CD4-positive, alpha-beta T cell treated with Interleukin-4 for 1 hour (primary cell): ENCODE measurements at regions not wholly inside any gene's neighbourhood (a gene's known extent, or its start where the extent isn't known, plus 50 kb on each side); places are given as distances from the start of the nearest gene placed in this dataset.

ENCODE experiments used
- DNase-seq, 2 donors: peaks; one replicate each; pipeline ENCODE4 v3.0.0-alpha.2; 2020 to 2022

DNA sequence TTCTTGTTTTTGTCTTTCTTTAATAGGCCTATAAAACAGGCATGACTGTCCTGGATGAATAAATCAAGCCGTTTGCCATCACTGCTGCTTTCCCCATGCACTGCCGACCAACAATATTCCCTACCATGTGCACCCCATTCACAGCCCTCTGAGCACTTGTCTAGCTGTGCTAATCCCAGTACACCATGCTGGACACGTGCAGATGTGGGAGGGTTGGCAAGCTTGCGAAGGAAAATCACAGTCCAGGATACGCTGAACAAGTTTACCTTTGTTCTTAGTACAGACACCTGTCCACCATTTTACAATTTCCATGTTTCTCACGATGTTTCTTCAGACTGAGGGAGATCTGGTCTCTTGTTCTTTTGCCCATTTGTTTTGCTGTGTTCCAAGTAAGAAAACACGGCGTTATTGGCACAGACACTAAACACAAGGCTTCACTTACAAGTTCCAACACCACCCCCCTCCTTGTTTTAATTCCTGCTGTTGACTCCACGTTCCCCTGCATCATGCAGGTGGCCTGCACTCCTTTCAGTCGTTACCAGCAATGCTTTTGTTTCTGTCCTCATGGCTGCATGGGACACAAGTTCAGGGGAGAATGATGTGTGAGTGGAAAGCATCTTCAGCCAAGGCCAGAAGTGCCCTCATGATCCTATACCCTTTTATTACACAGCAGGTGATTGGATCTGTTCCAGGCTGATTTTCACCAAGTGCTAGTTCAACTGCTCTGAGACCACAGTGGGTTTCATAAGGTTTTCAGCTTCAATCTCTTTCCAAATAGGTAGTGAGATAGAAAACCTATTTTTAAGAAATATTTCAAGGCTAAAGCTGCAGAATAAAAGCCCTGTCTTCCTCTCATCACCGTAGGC, 608.9 kb downstream of the IRX1 start:
- no peak for DNase-seq

DNA sequence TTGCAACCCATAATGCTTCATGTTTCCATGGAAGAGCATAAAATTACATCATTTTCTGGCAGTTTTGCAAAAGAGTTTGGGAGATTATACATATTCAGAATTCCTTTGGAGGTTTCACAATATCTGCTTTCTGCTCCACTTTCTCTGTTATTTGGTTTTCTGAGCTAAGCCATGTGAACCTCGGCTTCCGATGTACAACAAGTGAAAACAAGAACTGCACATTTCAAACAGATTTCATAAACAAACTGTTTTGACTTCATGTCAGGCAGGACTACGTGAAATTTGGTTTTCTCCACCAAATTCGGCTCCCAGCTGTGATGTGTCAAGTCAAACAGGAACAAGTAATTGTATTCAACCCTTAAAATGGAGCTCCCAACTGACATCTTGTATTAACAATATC, 609.8 kb downstream of the IRX1 start:
- DNase-seq = no peak

DNA sequence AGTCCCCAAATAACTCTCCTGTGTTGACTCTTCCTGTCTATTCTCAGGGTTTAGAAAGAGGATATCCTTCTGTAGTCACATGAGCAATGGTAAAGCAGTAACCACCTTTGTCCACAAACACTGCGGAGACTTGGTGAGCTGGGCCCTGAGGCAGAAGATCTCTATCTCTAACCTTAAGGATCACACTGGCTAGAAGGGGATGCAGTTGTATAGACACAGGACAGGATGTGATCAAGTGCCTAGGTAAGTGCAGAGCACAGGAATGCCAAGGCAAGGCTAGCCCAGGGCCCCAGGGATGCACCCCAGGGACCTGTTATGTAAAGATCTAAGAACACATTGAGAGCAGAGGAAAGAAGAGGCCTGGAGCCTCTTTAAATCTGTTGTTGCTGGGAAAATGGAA, 610.5 kb downstream of the IRX1 start:
- no peak for DNase-seq

DNA sequence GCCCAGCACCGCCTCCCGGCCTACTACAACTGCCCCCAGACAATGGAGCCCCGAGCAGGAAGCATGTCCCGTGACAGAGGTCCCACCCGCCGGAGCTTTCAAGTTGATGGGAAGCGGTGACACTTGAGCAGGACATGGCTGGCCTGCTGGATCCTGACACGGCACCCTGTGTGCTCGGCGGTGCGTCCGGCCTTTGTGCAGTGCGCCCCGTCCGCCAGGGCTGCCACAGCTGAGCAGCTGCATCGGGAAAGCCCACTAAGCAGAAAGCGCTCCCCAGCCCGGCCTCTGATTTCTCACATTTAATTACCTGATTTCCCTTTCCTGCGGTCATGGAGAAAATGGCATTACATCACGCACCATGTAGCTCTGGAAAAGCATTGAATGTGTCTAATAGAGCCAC, 611.9 kb downstream of the IRX1 start:
- no peak for DNase-seq

DNA sequence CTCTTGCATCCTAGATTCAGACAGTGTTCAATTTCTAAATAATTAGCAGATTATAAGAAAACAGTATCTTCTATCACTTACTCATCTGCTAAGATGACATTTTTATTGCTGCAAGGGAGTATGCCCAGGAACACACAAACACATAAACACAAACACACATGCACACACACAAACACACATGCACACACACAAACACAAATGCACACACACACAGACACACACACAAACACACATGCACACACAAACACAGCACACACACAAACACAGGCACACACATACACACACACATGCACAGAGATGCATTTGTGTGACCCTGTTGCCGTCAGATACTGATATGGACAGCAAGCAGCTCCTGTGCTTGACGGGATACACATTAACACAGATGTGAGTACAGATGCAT, 612.9 kb downstream of the IRX1 start:
- no peak for DNase-seq

DNA sequence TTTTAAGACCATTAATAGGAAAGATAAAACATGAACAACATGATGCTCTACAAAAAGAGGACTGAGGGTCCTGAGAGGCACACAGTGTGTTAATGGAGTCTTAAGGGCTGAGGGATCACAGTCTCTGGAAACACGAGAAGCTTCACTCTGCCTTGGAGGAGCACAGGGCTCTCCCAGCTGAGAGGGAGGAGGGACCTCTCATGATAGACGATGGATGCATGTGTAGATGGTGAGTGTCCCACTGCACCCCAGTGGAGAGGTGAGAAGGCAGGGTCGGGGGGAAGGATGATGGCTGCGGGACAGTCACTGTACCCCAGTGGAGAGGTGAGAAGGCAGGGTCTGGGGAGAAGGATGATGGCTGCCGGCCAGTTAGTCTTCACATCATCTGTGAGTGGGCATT, 613.4 kb downstream of the IRX1 start:
- no peak for DNase-seq

DNA sequence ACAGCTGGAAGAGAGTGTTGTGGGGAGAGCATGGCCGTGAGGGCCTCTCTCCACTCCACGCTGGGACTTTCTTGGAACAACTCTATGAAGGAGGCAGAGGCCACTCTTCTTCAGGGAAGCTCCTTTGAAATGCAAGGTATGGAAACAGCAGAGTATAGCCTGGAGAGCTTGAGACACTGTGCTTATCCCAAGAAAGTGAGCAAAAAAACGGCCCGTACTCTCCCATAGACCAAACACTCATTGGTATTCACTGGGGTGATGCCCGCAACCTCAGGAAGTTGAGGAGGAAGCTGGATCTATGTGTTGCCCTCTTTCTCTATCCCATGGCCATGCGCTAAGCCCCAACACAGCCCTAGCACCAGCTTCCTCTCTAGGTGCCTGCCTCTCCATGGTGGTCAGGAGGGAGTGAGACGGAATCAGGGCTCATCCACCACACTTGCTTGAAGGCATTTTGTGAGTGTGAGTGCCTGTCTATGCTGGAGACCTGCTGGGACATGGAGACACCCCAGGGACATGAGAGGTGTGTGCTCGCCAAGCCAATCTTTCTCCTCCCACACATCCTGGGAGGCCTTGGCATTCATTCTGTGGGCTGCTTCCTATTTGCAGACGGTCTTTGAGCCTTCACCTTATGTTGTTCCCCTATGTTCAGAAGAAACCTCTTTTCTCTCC, 616.6 kb downstream of the IRX1 start:
- no peak for DNase-seq

DNA sequence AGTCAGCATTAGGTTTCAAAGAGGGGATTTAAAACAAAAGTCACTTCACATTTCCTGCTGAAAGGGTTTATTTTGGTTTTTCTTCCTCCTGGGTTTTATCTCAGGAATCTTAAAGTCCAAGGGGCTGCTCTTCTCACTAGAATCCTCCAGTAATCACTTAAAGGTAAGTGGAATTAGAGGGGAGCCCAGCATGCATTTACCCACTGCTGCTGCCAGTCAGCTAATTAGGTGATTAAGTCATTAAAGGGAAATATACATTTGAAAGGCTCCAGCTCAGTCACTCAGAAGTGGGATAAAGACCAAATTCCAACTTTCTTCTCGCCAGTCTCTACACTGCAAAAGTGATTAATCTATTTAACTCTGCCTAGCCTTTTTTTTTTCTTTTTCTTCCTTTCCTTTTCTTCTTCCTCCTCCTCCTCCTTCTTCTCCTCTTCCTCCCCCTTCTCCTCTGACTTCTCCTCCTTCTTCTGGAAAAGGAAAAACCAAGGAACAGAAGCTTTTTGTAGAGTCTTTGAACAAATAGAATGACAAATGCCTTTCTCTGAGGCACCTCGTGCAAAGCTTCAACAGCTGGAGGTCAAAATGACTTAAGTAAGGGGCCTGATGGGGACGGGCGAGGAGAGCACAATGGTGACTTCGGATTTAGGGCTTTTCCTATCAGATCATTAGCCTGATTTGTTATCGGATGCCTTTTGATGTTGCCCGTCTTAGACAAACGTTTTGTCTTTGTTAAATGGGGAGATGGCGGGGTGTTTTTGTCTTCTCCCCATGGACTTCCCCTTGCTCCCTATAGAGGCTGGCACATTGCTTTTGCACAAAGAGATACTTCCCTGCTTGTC, 617.6 kb downstream of the IRX1 start:
- DNase-seq = no peak

DNA sequence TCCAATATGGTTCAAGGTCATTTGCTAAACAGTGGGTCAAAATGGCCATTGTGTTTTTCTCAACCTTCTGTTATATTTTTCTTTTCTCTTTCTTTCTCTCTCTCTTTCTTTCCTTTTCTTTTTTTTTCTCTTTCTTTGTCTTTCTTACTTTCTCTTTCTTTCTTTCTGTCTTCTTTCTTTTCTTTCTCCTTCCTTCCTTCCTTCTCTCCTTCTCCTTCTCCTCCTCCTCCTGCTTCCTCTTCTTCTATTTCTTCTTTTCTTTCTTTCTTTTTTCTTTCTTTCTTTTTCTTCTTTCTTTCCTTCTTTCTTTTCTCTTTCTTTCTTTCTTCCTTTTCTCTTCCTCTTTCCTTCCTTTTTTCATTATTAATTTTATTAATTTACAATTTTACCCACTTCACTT, 619.5 kb downstream of the IRX1 start:
- DNase-seq = no peak

DNA sequence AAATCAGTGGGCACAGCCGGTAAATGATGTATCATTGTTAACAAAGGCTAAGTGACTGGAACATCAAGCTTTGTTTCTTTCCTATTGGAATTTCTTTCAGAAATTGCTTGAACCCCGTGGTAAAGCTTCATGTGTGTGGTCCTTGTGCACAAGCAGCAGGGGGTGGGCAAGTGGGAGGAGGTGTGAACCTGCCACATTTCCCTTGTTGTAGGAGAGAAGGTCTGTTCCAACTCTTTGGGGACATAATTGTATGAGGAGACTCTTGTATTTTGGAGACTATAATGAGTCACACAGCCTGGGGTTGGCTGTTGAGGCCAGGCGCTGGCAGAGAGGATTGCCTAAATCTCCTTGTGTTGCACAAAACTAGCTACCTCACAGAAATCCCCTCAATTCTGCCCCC, 620.5 kb downstream of the IRX1 start:
- no peak for DNase-seq

DNA sequence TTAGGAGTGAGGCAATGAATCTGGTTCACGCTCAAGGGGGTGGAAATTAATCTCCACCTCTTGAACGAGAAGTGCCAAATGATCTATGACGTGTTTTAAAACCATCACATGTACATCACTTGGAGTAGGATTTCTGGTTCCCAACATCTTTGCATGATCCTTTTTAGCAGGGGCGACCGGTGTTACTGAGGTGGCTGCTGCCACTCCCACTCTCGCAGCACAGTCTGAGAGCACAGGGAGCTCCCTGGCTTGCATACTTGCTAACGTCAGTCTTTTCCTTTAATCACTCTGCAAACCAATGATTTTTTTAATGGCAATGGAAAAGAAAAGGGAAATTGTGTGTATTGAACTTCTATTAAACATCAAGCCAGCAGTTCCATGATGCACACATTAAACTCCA, 624.4 kb downstream of the IRX1 start:
- DNase-seq = no peak

DNA sequence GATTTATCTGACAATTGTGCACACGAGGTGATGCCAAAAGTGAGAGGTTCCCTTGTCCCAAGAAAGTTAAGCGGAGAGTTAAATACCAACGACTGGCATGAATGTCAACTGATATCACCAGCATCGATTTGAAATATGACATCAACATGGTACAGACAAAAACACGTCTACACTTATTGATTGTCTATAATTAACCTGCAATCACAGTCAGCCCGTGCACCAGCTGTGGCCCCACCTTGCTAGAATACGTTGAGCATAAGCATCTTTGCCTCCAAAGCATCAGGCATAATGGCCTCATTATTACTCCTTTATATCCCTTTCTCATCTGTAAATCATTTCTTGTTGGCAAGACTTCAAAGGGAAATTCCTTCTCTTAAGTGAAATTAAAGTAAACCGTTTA, 625.4 kb downstream of the IRX1 start:
- DNase-seq = no peak

DNA sequence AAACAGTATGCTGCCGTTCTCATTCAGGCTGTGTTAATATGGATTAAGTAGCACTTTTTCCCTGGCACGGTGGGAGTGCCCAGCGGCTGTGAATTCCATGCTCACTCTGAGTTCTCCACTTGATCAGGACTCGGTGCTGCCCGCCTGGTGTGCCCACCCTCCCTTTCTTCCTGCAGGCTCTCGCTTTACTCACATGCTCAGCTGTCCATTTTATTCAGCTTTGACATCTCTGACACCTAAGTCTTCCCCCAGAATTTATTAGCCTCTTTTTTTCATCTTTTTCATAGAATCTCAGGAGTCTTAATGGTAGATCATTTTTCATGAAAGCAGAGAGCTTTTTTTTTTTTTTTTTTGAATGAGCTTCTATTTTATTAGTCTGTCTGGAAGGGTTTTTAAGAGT, 626.5 kb downstream of the IRX1 start:
- DNase-seq = no peak

DNA sequence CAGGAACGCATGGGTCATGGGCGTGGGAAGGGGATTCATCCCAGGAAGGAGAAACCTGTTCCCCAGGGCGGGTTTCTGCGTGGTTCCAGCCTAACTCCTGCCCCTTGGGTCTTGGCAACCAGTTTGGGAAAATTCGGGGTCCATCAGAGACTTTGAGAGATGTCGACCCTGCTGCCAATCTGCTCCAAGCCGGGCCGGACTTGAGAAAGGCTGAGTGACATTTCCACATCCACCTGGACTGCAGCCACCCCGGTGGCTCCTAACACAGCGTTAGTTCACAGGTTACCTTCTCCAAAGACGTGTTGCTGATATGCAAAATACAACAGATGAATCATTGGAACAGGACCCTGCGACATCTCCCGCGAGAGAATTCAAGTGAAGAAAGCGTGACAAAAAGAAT, 627.2 kb downstream of the IRX1 start:
- no peak for DNase-seq

DNA sequence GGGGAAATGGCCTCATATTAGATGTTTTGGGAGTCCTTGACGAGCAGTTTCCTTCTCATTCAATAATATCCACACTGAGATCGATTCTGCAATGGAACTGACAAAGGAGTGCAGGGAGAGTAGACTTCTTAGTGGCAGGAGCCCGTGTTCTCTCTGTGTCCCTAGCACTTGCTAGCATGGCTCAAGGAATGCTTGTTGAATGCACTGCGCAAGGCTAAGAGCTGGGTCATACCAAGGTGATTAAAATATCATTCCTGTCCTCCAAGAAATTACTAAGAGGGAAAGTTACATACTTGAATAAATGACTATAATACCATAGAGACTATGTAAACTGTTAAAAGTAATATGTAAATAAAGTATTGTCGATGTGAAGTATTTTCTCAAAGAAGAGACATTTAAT, 630.1 kb downstream of the IRX1 start:
- no peak for DNase-seq

DNA sequence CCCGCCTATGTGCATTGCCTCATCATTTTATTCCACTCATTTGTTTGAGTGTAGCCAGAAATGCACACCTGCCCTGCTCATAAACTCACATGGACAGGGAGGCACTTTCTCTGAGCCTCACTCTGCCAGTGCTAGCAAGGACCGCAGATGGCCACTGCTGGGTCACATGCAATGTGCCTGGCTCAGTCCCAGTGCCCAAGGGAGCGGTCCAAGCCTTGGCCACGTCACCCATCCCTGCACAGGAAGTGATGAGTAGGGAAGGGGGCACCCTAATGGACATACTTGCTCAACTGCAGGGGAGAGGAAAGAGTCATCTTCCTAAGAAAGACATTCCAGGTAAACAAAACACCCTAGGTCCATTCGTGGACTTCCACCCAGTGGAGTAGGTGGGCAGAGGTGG, 630.9 kb downstream of the IRX1 start:
- DNase-seq = no peak

DNA sequence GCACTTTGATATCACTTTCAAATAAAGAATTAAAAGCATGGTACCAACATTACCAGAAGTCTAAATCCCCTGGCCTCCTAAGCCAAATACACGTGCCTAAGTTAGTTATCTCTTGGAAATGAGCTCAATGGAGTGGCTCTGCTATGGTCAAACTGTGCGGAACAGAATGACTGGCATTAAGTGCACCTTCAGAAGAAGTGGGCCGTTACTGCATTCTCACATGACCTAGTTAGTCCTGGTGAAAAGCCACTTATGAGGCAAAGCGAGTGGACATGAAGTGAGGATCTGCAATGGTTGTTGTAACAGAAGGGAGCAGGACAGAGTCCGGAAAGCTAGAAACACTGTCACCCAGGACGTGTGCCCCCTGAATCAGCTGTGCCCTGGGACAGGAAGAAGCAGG, 633.1 kb downstream of the IRX1 start:
- DNase-seq = no peak

DNA sequence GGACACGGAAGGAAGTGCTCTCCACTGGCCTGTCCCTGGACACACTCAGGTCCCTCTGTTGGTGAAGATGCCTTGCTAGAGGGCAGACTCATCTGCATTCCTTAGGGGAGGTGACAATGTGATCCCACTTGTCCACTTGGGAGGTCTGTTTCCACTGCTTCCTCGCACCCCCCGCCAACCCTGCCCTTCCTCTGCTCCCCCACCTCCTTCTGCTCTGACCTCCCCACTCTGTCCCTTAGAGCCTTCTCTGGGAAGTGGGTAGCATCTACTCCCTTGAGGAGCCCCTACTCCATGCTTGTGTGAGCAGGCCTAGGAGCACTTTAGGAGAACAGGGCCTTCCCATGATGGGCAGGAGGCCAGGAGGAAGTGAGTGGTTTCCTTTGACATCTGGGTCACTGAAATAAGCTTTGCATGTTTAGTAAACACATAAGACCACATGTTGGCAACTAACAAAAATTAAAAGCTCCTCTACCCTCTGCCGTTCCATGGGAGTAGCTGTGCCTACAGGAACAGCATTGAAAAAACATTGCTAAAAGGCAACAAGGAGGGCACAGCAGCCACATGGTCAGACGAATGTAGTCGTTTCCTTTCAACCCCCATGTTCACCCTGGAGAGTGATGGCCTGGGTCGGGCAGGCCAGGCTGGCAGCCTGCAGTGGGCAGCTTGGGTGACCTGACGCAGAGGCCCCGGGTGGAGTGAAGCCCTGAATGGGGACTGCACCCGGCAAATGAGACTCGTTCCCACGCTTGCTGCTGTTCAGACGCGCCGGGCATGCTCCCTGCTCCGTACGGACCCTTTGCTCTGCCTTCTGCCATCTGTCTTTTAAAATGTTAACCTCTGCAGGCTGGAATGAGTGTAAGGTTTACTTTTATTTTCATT, 634.0 kb downstream of the IRX1 start:
- no peak for DNase-seq

DNA sequence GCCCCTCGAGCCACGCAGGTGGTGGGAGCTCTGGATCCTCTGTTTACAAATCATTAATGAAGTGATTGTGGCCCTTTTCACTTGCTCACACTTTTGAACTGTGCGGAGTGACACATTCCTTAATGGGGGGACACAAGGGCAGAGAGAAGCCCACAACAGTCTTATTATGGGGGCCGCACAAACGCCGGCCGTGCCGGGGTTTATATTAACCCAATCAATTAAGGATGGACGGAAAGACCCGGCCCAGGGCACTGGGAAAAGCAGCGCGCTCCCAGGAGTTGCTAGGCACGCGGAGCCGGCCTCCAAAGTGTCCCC, 634.8 kb downstream of the IRX1 start:
- no peak for DNase-seq

DNA sequence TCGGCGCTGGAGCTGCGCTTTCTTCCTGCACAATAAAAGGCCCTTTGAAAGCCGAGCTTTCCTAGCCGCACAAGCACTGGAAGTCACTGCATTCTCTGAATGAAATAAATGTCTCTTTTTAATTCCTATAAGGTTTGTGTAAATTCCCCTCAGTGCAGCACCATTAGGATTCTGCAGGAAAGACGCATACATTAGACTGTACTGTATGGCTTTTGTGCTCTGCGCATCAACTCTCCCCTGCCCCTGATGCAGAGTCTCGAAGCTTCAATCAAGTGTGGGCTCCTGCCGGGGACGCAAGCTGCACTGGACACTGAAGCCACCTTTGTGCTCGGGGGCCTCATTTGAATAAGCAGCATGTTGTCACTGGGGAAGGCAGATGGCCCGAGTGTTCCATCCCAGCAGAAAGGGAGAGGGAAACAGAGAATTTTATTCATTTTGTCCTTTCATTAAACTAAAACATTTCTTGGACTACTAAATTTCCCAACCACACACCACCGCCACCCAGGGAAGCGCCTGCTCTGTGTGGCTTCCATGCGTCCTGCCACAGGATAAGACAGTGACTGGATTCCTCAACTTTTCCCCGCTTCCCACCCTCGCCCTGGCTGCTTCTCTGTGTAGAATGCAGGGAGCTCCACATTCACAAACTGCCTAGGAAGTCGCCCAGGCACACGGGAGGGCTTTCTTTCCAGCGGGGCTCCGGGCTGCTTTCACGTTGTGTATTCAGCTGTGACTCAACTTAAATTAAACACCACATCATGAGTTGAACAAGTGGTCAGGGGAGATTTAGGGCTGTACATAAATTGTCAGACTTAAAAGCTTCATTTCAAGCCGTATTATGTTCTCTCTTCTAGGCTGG, 635.4 kb downstream of the IRX1 start:
- no peak for DNase-seq

DNA sequence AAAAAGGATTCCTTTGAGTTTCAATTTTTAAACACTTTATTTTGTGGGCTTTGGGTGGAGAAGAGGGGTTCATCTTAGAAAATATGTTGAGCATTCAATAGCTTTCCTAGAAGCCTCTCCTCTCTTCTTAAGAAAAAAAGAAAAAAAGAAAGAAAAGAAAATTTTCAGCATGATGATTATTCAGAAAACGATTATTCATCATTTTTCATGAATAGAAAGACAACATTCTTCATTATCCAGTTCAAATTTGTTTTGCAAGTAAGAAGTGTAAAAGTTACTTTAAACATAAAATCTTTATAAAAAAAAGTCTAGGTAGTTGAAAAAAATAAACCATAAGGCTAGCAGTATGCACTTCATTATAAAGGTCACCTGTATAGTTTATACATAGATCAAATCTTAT, 636.5 kb downstream of the IRX1 start:
- no peak for DNase-seq

DNA sequence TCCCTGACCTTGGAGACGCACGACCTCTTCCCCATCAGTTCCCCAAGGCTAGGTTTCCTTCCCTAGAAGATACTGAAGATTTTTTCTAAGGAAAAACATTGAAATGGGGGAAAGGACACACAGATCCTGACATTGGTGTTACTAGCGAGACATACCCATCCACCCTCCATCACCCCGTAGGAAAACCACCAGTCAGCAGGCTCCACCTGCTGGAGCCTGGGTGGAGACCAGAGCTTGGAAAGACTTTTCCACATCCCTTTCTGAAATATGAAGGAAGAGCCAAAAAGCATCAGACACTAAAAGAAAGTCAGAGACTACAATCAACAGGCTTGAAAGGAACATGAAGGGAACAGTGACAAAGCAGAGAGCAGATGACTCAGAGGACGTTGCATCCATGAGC, 638.0 kb downstream of the IRX1 start:
- DNase-seq = no peak
